Body of pancreas (tissue), 4 donors: ENCODE measurements at regions not wholly inside any gene's neighbourhood (a gene's known extent, or its start where the extent isn't known, plus 50 kb on each side); places are given as distances from the start of the nearest gene placed in this dataset.

Experiments
- CTCF ChIP-seq, 7 experiments: fragments of 450-650 bp in 4 of 7; fragments of 200-600 bp in 3 of 7; sonication (generic) in 3 of 7; IDR thresholded peaks; one replicate each; pipeline ENCODE4 v1.5.1; 2016 to 2019; ENCODE audit warnings: antibody characterized with exemption in 7 of 7
- POLR2A ChIP-seq, 3 donors: fragments of 450-650 bp; IDR thresholded peaks; one replicate each; pipeline ENCODE4 v1.6.1; 2016; ENCODE audit warnings: antibody characterized with exemption in 3 of 3, mild to moderate bottlenecking in 2 of 3

- TF ChIP-seq POLR2A (IDR thresholded peaks at IDR 0.05): no peak
- TF ChIP-seq CTCF (IDR thresholded peaks at IDR 0.05): no peak
Observed at GRCh38 chr3:64748244-64748904, 60.6 kb upstream of the ADAMTS9 start.
